ENCODE measurements at regions not wholly inside any gene's neighbourhood (a gene's known extent, or its start where the extent isn't known, plus 50 kb on each side); places are given as distances from the start of the nearest gene placed in this dataset.

GRCh38 chr18:45168866-45169600, 446.2 kb upstream of the SLC14A2 start:
- Histone ChIP-seq H4K20me1 (ENCODE audit: control insufficient read depth, insufficient read depth, low read length, poor library complexity, severe bottlenecking) (no peaks in the 10 kb centered on the region), H3K9ac (ENCODE audit: low read length) (no peak overlapping the region), H3K4me2 (replicated peaks; ENCODE audit: low read depth, low read length, poor library complexity, severe bottlenecking) (no peak overlapping the region), H3K4me1 (ENCODE audit: control insufficient read depth in 2 of 2, insufficient read depth in 2 of 2, low read length in 2 of 2) (no peaks in the 10 kb centered on the region), H3K79me2 (ENCODE audit: control insufficient read depth, insufficient read depth, low read length) (no peaks in the 10 kb centered on the region), H2AFZ (ENCODE audit: insufficient read depth, low read depth, low read length, poor library complexity, severe bottlenecking) (no peak overlapping the region), H3K36me3 (replicated peaks in 1 of 2; ENCODE audit: control extremely low read depth in 1 of 2, control insufficient read depth in 1 of 2, extremely low read depth in 1 of 2, insufficient read depth in 2 of 2, low read length in 1 of 2) (no peaks in the 10 kb centered on the region), H3K9me3 (ENCODE audit: control extremely low read depth in 1 of 3, control insufficient read depth in 2 of 3, insufficient read depth in 1 of 3, low read length in 2 of 3) (no peaks in the 10 kb centered on the region), H3K27ac (ENCODE audit: low read length in 2 of 2) (no peak overlapping the region), H3K4me3 (ENCODE audit: control extremely low read depth in 1 of 5, extremely low read depth in 1 of 5, insufficient read depth in 1 of 5, low read depth in 2 of 5, low read length in 4 of 5) (no peak overlapping the region), H3K27me3 (replicated peaks in 1 of 4; ENCODE audit: control extremely low read depth in 1 of 4, control insufficient read depth in 3 of 4, insufficient read depth in 4 of 4, low read length in 3 of 4) (no peaks in the 10 kb centered on the region)
- POLR2A ChIA-PET: no interaction called here
- ATAC-seq (ENCODE audit: low read depth) (no peak), DNase-seq (no peak)
- no peaks in the 10 kb centered on the region for H3K9me3 Mint-ChIP-seq (ENCODE audit: insufficient read depth)
- intact Hi-C loops (cut with micrococcal nuclease): no loop called here
- TF ChIP-seq EZH2 (IDR thresholded peaks at IDR 0.05; ENCODE audit: borderline replicate concordance, insufficient read depth, low read depth, low read length, poor library complexity, severe bottlenecking): no peak
- TF ChIP-seq CTCF (IDR thresholded peaks at IDR 0.05): no peak
- no CpG with 5 or more reads among the region's 2 CpGs for WGBS (ENCODE audit: insufficient coverage)
- H3K4me1 Mint-ChIP-seq: peaks cover 7% of the 10 kb centered on the region
- CTCF ChIA-PET: no interaction called here
- no peaks in the 10 kb centered on the region for H3K27me3 Mint-ChIP-seq
- no peak overlapping the region for H3K4me3 Mint-ChIP-seq
- H3K27ac Mint-ChIP-seq: no peak overlapping the region

DNA sequence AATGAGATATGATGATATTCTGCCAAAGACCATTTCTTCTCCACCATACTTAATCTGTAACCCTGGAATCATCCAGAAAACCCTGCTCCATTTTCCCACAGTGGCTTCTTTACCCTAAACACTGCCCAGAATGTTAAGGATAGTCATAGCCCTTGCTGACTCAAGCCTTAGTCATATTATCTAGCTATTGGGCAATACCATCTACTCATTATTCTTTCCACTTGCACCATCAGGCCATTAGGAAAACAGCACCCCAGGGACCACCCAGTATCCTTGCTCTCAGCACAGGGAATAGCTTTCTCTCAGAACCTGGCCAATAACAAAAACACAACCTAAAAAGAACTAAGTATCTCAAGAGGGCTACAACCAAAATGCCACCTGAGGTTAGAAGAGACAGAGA, 445.7 kb upstream of the SLC14A2 start:
- no peaks in the 10 kb centered on the region for H3K9me3 ChIP-seq (ENCODE audit: control extremely low read depth in 1 of 3, control insufficient read depth in 2 of 3, insufficient read depth in 1 of 3, low read length in 2 of 3)
- no peak overlapping the region for H3K4me3 Mint-ChIP-seq
- H3K27me3 Mint-ChIP-seq: no peaks in the 10 kb centered on the region
- TF ChIP-seq CTCF (IDR thresholded peaks at IDR 0.05) (no peak), EZH2 (IDR thresholded peaks at IDR 0.05; ENCODE audit: borderline replicate concordance, insufficient read depth, low read depth, low read length, poor library complexity, severe bottlenecking) (no peak)
- H3K4me3 ChIP-seq (ENCODE audit: control extremely low read depth in 1 of 5, extremely low read depth in 1 of 5, insufficient read depth in 1 of 5, low read depth in 2 of 5, low read length in 4 of 5): no peak overlapping the region
- H3K4me2 ChIP-seq (replicated peaks; ENCODE audit: low read depth, low read length, poor library complexity, severe bottlenecking): no peak overlapping the region
- POLR2A ChIA-PET: no interaction called here
- no peaks in the 10 kb centered on the region for H3K4me1 ChIP-seq (ENCODE audit: control insufficient read depth in 2 of 2, insufficient read depth in 2 of 2, low read length in 2 of 2)
- H3K27me3 ChIP-seq (replicated peaks in 1 of 4; ENCODE audit: control extremely low read depth in 1 of 4, control insufficient read depth in 3 of 4, insufficient read depth in 4 of 4, low read length in 3 of 4): no peaks in the 10 kb centered on the region
- no peaks in the 10 kb centered on the region for H4K20me1 ChIP-seq (ENCODE audit: control insufficient read depth, insufficient read depth, low read length, poor library complexity, severe bottlenecking)
- H3K9ac ChIP-seq (ENCODE audit: low read length): no peak overlapping the region
- no peak overlapping the region for H3K27ac ChIP-seq (ENCODE audit: low read length in 2 of 2)
- H3K9me3 Mint-ChIP-seq (ENCODE audit: insufficient read depth): no peaks in the 10 kb centered on the region
- CTCF ChIA-PET: no interaction called here
- no peaks in the 10 kb centered on the region for H3K36me3 ChIP-seq (replicated peaks in 1 of 2; ENCODE audit: control extremely low read depth in 1 of 2, control insufficient read depth in 1 of 2, extremely low read depth in 1 of 2, insufficient read depth in 2 of 2, low read length in 1 of 2)
- no peak overlapping the region for H3K27ac Mint-ChIP-seq
- peaks cover 7% of the 10 kb centered on the region for H3K4me1 Mint-ChIP-seq
- intact Hi-C loops (cut with micrococcal nuclease): no loop called here
- H3K79me2 ChIP-seq (ENCODE audit: control insufficient read depth, insufficient read depth, low read length): no peaks in the 10 kb centered on the region
- ATAC-seq (ENCODE audit: low read depth) (no peak), DNase-seq (no peak)
- no peak overlapping the region for H2AFZ ChIP-seq (ENCODE audit: insufficient read depth, low read depth, low read length, poor library complexity, severe bottlenecking)
